DMS 273 (cell line): ENCODE measurements at regions not wholly inside any gene's neighbourhood (a gene's known extent, or its start where the extent isn't known, plus 50 kb on each side); places are given as distances from the start of the nearest gene placed in this dataset.
"Not testable (repeated sequence)": the region's sequence is repeated elsewhere in the genome, so short reads cannot be mapped to it uniquely, and the experiment has no call there.

Experiments
- DNase-seq: peaks from one replicate; lab custom pipeline; 2025; ENCODE audit not compliant: unreplicated experiment; lab: John Stamatoyannopoulos, UW

DNA sequence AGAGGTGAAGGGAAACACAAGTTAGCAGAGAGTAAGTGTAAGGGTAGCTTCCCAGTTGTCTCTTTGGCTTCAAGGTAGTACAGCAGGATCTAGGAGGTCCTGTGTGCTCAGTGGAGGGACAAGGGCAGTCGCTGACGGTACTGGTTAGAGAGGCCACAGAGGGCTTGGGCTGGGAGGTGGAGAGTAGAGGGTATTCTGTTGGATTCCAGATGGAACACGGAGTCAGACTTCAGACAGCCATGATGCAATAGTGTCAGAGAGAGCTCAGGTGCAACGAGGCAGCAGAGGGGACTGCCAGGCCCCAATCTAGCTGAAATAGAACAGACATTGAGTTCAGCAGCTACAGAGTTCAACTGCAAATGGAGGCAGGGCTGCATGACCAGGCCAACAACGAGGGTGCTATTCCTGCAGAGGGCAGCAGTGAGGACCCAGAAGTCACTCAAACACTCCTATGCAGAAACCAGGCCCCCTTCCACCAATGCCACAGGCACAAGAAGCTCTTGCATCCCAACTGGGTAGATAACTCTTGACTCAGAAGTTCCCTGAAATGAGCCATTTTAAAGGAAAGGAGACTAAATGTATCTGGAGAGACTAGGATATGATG is 325.0 kb upstream of the ESRRG start:
- DNase-seq = peak; percentile 27

DNA sequence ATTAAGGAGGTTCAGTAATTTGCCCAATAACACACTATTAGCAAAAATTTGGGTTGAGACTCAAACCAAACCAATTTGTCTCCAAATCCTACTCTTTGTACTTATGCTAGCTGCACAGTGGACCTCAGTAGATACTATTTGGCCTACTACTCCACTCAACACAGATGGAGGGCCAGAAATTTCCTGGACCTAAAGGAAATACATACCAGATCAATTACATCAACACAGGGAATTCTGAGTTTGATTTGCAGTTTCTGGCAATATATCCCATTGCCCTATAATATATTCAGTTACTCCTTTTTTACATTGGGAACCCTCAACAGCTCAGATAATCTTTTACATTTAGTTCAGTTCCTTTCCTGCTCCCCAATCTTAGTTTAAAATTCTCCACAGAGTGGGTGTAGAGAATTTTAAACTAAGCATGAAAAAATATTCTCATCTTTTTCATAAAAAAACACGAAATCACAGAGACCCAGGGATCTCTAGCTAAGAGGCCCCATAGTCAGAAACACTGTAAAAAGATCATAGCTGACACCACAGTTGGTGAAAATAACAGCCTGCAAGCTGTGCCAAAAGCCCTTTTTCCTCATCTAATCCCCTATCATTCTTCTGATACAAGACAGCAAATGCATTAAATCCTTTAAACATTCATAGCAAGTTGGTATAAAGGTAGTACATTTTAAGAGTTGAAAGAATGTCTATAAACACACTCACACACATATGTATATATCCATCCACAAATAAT is 317.7 kb upstream of the ESRRG start:
- DNase-seq = no peak

DNA sequence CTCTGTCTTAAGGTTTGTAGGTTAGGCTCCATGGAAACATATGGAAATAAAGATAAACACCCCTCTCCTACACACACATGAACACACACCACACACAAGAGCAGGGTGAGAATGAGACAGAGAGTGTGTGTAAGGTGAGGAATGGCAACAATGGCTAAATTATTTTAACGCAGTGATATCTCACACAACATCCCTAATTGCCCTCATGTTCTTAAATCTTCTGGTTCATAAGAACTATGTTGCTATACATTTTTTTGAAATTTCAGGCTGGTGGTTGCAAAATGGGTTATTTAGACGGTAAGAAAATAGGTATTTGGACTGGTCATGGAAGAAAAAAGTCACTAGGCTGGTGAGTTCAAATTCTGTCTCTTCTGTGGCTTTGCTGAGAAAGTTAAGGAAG is 316.7 kb upstream of the ESRRG start:
- DNase-seq = no peak

DNA sequence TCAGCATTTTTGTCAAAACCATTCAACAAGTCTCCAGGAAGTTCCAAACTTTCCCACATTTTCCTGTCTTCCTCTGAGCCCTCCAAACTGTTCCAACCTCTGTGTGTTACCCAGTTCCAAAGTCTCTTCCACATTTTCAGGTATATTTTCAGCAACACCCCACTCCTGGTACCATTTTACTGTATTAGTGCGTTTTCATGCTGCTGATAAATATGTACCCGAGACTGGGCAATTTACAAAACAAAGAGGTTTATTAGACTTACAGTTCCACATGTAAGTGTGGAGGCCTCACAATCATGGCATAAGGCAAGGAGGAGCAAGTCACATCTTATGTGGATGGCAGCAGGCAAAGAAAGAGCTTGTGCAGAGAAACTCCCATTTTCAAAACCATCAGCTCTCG is 315.9 kb upstream of the ESRRG start:
- DNase-seq = not testable (repeated sequence)

DNA sequence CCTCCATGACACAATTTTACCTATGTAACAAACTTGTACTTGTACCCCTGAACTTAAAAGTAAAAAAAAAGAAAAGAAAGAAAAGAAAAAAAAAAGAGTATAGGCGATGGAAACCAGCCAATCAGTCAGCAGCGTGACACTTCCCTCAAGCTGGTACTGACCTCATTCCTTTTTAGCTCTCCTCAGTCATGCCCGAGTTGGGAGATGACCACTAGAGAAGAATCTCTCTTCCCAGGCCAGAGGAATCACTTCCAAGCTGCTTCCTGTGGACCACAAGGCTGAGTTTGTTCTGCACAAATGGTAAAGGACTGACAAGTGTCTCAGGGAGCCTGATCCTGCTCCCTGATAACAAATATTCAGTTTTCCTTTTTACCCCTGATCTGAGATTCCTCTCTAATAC is 313.5 kb upstream of the ESRRG start:
- DNase-seq = no peak

DNA sequence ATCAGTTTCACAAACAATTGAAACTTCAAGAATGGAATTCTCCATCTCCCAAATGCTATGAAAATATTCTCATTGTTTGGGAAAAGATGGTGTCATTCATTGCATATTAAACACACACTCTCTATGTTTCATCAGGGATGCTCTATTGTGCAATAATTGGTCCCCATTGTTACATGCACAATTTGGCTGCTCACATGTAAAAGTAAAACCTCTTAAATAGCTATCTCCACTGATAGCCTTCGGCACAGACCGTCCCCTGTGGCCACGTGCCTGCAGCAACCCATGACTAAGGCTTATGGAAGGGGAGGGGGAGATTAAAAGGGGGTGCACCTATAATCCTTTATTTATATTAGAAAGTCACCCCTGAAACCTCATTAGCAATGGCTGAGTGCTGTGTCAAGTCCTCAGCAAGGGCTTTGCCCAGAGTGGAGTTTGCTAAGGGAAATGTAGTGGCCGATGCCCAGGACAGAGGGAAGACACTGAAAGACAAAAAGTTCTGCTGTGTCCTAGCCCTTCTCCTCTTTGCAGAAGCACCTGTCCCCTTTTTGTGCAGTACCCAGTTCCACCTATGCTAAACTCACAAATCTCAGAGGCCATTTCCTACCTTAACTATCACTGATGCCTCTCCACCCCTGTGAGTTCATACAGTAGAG is 309.6 kb upstream of the ESRRG start:
- DNase-seq = no peak

DNA sequence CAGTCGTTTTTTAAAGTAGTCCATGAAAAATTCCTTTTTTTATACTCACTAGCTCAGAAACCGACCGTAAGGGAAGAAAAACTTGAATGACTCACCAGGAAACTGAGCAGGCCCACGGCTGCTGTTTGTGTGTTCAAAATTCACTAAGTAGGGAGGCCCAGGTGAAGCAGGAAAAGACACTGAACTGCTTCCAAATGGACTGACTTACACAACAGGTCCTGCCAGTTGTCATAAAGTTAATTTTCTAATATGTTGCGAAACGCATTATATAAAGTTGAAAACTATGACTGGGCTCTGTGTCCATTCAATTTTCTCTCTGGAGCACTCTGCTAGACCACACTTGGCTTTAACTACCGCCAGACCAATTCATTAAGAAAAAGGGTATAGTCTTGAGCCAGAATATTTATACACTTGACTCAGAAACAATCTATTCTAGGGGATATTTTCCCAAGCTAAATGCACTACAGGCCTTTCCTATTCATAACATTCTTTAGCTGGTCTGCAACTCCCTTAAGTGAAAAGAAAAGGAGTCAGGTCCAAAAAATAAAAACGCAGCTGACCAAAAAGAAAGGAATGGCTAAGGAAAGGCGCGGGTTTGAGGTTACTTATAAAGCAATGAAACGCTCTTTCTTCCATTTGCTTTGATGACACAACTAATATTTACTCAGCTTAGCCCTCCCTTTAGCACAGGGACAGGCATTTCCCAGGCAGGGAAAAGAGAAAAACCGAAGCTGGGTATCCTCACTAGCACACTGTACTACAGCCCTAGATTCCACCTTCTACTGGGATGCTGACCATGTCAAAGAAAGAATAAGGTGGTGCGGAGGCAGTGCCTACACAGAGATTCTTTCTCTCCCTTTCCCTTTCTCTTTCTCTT is 306.3 kb upstream of the ESRRG start:
- DNase-seq = no peak

DNA sequence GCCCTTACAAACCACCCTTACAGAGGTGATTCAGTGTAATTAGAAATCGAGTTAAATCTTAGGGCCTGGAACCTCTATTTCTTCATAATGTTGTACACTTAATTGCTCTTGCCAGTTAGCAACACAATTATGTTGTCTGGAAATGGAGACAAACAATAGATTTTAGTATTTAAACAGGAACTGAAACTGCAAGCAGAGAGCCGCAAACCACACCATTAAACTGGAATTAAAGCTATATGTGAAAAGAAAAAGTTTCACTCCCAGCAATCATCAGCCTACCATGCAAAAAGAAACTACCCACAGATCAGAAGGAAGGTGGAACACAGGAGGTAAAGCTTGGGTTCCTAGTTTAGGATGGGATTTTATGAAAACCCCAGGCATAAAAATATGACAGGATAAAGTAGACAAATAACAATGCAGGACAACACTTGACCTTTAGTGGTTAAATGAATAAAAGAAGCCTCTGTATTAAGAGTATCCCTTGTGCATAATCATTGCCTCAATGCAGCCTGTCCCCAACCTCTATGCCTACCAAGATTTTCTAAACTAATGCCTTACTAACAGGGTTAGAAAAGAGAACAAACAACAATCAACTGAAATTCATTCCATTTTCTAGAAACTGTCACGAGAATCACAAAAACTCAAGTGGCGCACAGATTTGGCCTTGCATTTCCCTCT is 304.3 kb upstream of the ESRRG start:
- DNase-seq = no peak

DNA sequence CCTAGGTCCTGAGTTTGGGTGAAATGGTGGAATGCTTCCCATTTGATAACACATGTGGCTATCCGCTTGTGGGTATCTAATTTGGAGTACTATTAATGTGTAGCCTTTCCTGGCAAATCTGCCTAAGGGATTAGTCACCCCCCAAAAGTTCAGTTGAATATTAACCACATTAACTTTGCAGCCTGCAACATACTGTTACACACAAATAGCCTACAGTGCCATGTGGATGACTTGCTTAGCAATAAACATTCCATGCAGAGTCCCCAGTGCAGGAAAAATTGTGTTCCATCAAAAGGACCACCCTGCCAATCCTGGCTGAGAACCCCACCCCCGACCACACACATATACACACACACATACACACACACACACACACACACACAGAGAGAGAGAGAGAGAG is 303.3 kb upstream of the ESRRG start:
- no peak for DNase-seq

DNA sequence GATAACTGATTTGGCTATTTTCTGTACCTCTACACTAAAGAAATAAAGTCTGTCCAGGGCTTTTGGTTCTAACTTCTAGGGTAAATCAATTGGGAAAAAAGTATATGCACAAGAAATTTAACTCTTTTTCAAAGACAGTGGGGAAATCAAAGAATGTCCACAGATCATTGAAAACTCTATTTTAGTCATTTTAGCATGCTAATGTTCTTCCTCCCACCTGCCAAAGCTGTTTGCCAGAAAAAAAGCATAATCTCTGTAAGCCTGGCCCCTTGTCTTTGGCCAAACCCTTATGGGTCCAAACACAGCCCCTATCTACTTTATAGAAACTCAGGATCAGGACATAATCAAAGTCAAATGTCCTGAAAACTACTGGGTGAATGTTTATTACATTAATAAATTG is 302.2 kb upstream of the ESRRG start:
- DNase-seq = no peak

DNA sequence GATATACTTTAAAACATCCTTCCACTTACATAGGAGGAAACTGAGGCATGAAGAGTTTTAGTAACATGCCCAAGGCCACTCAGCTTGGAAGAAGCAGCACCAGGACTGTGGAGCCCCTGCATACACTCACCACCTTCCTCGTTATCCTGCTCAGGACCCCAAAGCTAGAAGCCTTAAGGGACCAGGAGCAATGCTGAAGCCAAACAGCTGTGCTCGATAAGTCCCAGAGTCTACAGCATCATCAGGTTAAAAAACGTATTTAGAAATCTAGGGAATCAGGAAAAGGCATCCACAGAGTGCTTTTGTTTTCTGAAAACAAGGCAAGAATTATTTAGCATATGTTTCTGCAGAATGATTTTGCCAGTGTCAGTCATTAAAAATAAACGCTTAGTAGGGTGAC is 301.7 kb upstream of the ESRRG start:
- DNase-seq = no peak

DNA sequence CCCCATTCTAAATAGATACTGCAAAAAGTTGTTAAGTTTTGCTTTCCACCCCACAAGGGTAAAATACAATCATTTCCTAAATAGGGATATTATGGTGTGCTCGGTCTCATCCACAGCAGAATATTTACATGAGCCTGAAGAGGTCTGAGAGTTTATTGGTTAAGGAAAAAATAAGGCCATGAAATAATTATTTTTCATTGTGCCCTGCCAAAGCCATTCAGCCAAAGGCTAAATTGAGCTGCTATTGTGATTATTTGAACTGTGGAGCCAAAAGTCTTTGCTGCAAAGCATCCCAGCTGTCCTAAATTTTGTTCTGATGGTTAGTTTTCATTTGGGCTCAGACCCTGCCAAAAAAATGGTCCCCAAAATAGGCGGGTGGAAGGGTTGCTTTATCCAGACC is 298.7 kb upstream of the ESRRG start:
- DNase-seq = no peak

DNA sequence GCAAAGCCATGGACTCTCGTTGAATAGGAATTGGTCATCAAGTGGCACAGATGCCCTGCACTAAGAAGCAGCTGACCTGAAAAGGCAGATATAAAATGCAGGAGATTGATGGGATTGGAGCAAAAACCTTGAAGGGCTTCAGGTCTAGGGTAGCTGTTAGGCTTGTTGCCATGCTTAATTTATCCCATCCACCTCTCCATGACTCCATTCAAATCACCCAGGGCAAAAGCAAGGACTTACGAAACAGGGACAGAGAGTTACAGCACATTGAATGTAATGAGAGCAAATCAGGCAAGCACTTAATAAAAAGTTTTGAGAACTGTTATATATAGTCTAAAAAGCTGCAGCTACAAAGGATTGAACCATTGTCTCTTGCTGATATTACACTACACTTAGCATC is 298.2 kb upstream of the ESRRG start:
- DNase-seq = no peak

DNA sequence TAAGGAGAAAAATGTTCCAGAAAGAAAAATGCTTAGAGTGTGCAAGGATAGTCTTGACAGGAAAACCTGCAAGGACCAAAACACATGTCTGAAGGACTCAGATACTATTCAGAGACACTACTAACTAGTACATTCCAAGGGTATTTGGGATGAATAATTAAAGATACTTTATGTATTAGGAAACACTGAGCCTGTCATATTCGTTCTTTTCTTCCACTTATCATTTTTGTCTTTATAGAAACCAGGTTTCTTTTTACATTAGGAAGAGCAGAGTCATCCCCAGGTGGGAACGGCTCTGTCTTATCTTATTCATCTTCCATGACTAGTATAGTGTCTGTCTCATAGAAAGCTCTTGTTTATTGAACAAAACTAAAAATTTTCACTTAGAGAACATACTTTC is 296.2 kb upstream of the ESRRG start:
- DNase-seq = no peak

DNA sequence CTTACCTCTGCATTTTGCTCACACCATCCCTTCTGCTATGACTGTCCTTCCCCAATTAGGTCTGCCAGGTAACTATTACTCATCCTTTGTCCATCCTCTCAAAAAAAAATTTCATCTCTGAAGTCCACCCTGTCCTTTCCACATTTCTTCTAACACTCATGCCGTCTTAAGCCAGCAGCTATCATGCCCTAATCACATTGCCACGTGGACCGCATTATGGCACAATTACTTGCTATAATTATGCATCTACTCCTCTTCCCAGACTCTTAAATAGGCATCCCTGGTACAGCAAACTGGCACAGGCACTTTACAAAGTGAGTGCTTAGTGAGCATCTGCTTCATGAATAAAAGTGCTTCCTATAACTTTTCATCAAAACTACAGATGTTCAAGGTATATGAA is 295.4 kb upstream of the ESRRG start:
- DNase-seq = peak; percentile 5

DNA sequence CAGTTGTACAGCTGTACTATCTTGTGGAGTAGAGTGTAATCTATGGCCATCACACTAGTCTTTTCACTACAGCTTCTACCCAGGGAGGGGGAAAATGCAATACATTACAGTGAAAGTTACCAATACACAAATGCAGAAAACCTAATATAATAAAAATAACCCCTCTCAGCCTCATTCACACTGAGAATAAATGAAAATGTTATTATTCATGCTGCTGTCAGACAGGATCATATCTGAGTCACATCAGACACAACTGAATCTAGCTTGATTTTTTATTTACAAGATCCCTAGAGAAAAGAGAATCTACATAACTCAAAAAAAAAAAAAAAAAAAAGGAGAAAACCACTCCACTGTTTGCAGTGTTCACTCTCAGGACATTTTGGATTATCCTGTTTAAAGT is 293.9 kb upstream of the ESRRG start:
- no peak for DNase-seq

DNA sequence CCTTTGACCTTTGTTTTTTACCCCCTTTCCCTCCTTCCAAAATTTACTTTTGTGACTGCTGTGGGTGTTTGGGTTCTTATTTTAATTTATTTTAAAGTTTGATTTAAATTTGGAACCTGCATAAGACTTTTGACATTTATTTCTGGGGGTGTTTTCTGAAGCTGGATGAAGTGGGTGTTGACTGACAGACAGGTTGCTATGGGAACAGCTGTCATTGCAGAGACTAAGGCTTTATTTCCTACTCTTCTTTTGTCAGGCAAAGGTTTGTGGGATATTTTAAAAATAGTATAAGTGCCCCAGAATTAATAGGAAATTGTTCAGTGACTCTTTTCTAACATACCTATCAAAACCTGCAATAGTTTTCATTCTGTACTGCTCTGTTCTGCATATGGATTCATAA is 290.8 kb upstream of the ESRRG start:
- DNase-seq = peak; percentile 3

DNA sequence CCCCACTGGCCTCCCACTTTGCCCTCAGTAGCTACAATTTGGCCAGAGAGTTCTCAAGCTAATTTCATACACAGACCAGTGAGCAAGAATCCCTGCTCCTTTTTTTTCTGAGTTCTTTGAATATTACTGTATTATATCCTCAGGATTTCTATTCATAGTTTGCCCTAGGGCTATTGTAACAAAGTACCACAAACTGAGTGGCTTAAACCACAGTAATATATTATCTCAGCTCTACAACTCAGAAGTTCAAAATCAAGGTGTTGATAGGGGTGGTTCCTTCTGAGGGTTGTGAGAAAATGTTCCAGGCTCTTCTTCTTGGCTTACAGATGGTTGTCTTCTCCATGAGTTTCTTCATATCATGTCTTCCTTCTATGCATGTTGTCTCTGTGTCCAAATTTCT is 289.4 kb upstream of the ESRRG start:
- no peak for DNase-seq

DNA sequence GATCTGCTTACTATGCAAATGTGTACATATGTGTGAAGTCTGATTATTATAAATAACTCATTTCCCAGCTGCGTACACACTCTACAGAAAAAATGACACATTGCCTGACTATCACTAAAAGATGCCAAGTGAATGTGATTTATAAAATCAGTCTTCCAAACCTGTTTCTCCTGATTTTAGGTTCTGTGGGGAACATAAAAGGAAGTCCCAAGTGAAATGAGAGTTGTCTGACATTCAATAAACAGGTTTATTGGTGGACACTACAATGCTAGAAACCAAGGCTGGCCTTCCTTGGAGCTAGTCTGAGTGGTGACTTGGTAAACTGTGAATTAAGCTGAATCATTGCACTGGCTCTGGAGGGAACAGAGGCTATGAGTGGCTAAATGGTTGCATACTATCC is 287.9 kb upstream of the ESRRG start:
- no peak for DNase-seq

DNA sequence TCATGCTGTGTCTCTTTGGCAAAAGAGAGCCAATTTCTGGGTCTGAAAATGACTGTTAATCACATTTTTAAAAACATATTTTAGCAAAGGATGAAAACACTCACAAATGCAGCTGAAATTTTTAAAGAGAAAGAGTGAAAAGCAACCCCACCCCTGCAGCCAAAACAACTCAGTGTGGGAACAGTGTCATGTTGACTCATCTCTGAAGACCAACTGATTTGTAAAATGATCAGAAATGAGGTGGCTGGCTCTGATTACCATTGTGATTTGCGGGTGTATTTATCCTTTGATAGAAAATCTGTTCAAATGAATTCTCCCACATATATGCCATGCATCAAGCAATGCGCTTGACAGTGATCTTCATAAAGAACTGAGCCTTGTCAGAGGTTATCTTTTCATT is 287.0 kb upstream of the ESRRG start:
- DNase-seq = no peak

DNA sequence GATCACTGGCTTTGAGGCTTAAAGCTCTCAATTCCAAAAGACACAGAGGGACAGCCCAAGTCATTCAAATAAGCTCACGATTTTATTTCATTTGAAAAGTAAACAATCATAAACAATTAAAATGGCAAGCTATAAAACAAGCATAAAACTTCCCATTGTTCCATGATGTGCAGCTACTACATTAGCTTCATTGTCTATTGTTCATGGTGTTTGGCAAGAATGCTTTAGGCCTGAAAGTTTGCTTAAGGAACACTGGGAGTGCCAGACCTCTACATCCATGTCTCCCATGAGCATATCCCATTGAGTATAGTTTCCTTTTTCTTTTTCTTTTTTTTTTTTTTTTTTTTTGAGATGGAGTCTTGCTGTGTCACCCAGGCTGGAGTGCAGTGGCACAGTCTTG is 286.1 kb upstream of the ESRRG start:
- DNase-seq = no peak
